ENCODE measurements at regions not wholly inside any gene's neighbourhood (a gene's known extent, or its start where the extent isn't known, plus 50 kb on each side); places are given as distances from the start of the nearest gene placed in this dataset.

DNA sequence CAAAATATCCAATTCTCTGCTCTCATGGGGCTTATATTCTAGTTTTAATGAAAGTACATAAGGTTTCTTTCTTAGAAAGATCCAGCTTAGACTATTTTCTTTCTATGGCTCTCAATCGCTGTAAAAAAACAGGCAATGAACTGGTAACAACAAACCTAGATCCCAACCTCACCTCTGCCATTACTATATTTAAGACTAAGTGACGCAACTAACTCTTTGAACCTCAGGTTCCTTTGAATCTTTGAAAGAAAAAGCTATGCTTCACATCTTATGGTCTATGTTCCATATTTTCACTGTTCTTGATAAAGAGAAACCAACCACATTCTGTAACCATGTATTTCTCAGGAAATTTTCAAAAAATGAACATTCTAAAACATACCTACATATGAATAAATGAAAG is 88.5 kb downstream of the ELAPOR2 start:
- TF ChIP-seq POLR2AphosphoS5 (IDR thresholded peaks at IDR 0.05; ENCODE audit: low read depth, low read length), result no peak
- no peak for TF ChIP-seq POLR2A (IDR thresholded peaks at IDR 0.05; ENCODE audit: low read depth, low read length)
- TF ChIP-seq TAF1 (IDR thresholded peaks at IDR 0.05; ENCODE audit: borderline replicate concordance, low read depth, low read length), result no peak

Data from GM12892 (cell line).